H1 (cell line): ENCODE measurements at regions not wholly inside any gene's neighbourhood (a gene's known extent, or its start where the extent isn't known, plus 50 kb on each side); places are given as distances from the start of the nearest gene placed in this dataset.

Source experiments
- CTCF ChIA-PET: fragments of 300-600 bp; sonication (Branson Sonifier 250); formaldehyde crosslinking; loops from one replicate; lab custom pipeline; 2021; ENCODE audit not compliant: partially characterized antibody; lab: Charles Lee
- POLR2A ChIA-PET: fragments of 300-600 bp; sonication (Branson Sonifier 250); formaldehyde crosslinking; loops from one replicate; lab custom pipeline; 2021; ENCODE audit warnings: inconsistent platforms; ENCODE audit not compliant: partially characterized antibody; lab: Charles Lee
- DNase-seq, 2 experiments: peaks; one replicate each; pipeline versions ENCODE4 v3.0.0 to v3.0.0-alpha.2; 2010 to 2022; ENCODE audit warnings: low spot score in 2 of 2, low read depth in 1 of 2, mixed read lengths in 1 of 2
- FAIRE-seq: peaks from 2 replicates; lab custom pipeline; 2011; peaks lifted over from hg19 to GRCh38; lab: Jason Lieb, UNC
- H2AFZ ChIP-seq: 2 replicates; pipeline ENCODE4 v1.8.1; 2012; ENCODE audit warnings: low read length, inconsistent platforms
- H2AK5ac ChIP-seq: 2 replicates; pipeline ENCODE4 v1.6.1; 2013; ENCODE audit warnings: low read depth, low read length
- H2BK120ac ChIP-seq: replicated peaks from 2 replicates; pipeline ENCODE3; 2013; ENCODE audit warnings: low read depth, low read length, inconsistent platforms
- H2BK12ac ChIP-seq: 2 replicates; pipeline ENCODE4 v1.6.1; 2013; ENCODE audit warnings: low read depth, low read length
- H2BK15ac ChIP-seq: 2 replicates; pipeline ENCODE4 v1.6.1; 2013; ENCODE audit warnings: low read length
- H2BK20ac ChIP-seq: 2 replicates; pipeline ENCODE4 v1.6.1; 2013; ENCODE audit warnings: low read length
- H2BK5ac ChIP-seq: 2 replicates; pipeline ENCODE4 v1.6.1; 2013; ENCODE audit warnings: low read depth, low read length
- H3K14ac ChIP-seq: 2 replicates; pipeline ENCODE4 v1.6.1; 2013; ENCODE audit warnings: inconsistent platforms; ENCODE audit not compliant: insufficient read length
- H3K18ac ChIP-seq: 2 replicates; pipeline ENCODE4 v1.6.1; 2013; ENCODE audit warnings: low read length; ENCODE audit errors: extremely low read depth
- H3K23ac ChIP-seq: 2 replicates; pipeline ENCODE4 v1.6.1; 2013; ENCODE audit warnings: inconsistent platforms; ENCODE audit not compliant: insufficient read length
- H3K23me2 ChIP-seq: 2 replicates; pipeline ENCODE4 v1.6.1; 2013; ENCODE audit warnings: low read depth, low read length
- H3K27ac ChIP-seq: 2 replicates; pipeline ENCODE4 v1.6.1; 2011; ENCODE audit warnings: low read depth, low read length, inconsistent platforms
- H3K27me3 ChIP-seq, 4 experiments: replicated peaks in 1 of 4; 1 replicate in 1 of 4; 2 replicates in 3 of 4; pipeline versions ENCODE4 v1.6.1 to v1.8.1; 2011 to 2013; ENCODE audit warnings: low read length in 3 of 4, mild to moderate bottlenecking in 3 of 4, inconsistent platforms in 2 of 4, mixed read lengths in 2 of 4, moderate library complexity in 1 of 4; ENCODE audit not compliant: control insufficient read depth in 3 of 4, insufficient read depth in 3 of 4; ENCODE audit errors: extremely low read depth in 1 of 4
- H3K36me3 ChIP-seq, 4 experiments: 2 replicates each; pipeline versions ENCODE4 v1.6.1 to v1.8.1; 2011 to 2013; ENCODE audit warnings: mild to moderate bottlenecking in 4 of 4, low read length in 3 of 4, moderate library complexity in 2 of 4, control low read depth in 1 of 4, inconsistent platforms in 1 of 4; ENCODE audit not compliant: insufficient read depth in 4 of 4, control insufficient read depth in 2 of 4
- H3K4ac ChIP-seq: replicated peaks from 2 replicates; pipeline ENCODE3; 2013; ENCODE audit warnings: low read length, low read depth, mixed read lengths, inconsistent platforms; ENCODE audit not compliant: insufficient read length
- H3K4me1 ChIP-seq, 4 experiments: replicated peaks in 1 of 4; 1 replicate in 1 of 4; 2 replicates in 3 of 4; pipeline versions ENCODE4 v1.6.1 to v1.8.1; 2011 to 2013; ENCODE audit warnings: low read length in 3 of 4, inconsistent platforms in 2 of 4, mixed read lengths in 1 of 4; ENCODE audit not compliant: insufficient read depth in 4 of 4, control insufficient read depth in 3 of 4
- H3K4me2 ChIP-seq, 2 experiments: 2 replicates each; pipeline versions ENCODE4 v1.6.1 to v1.8.1; 2011 to 2013; ENCODE audit warnings: low read depth in 2 of 2, low read length in 2 of 2, control low read depth in 1 of 2, inconsistent platforms in 1 of 2, mild to moderate bottlenecking in 1 of 2; ENCODE audit not compliant: insufficient read depth in 1 of 2
- H3K4me3 ChIP-seq, 4 experiments: fragments of 200-600, 300-600 bp in 1 of 4; sonication (generic), shearing (Covaris generic), sonication (Bioruptor Twin) in 1 of 4; 2 replicates each; pipeline versions ENCODE4 v1.5.1 to v1.8.1; 2011 to 2016; ENCODE audit warnings: low read length in 4 of 4, low read depth in 3 of 4, control low read depth in 2 of 4, inconsistent platforms in 2 of 4, mild to moderate bottlenecking in 2 of 4, mixed read lengths in 1 of 4, moderate library complexity in 1 of 4; ENCODE audit not compliant: insufficient read depth in 2 of 4; ENCODE audit errors: extremely low read depth in 1 of 4
- H3K56ac ChIP-seq: replicated peaks from 2 replicates; pipeline ENCODE3; 2013; ENCODE audit warnings: low read depth, mild to moderate bottlenecking, mixed read lengths, low read length, inconsistent platforms; ENCODE audit not compliant: insufficient read length
- H3K79me1 ChIP-seq: 2 replicates; pipeline ENCODE4 v1.6.1; 2013; ENCODE audit warnings: low read depth, low read length, control low read depth
- H3K79me2 ChIP-seq, 2 experiments: 2 replicates each; pipeline versions ENCODE4 v1.6.1 to v1.8.1; 2012 to 2013; ENCODE audit warnings: low read length in 2 of 2, mild to moderate bottlenecking in 2 of 2, inconsistent platforms in 1 of 2; ENCODE audit not compliant: insufficient read depth in 2 of 2, control insufficient read depth in 1 of 2
- H3K9ac ChIP-seq, 4 experiments: replicated peaks in 1 of 4; 1 replicate in 1 of 4; 2 replicates in 3 of 4; pipeline versions ENCODE4 v1.6.1 to v1.8.1; 2011 to 2013; ENCODE audit warnings: low read depth in 3 of 4, low read length in 3 of 4, control low read depth in 2 of 4, mild to moderate bottlenecking in 2 of 4, moderate library complexity in 2 of 4, inconsistent platforms in 1 of 4; ENCODE audit errors: extremely low read depth in 1 of 4
- H3K9me3 ChIP-seq, 2 experiments: 2 replicates each; pipeline versions ENCODE4 v1.6.1 to v1.8.1; 2012 to 2013; ENCODE audit warnings: mild to moderate bottlenecking in 2 of 2, moderate library complexity in 2 of 2, control low read depth in 1 of 2, inconsistent platforms in 1 of 2, low read depth in 1 of 2, low read length in 1 of 2, mixed read lengths in 1 of 2; ENCODE audit not compliant: insufficient read depth in 2 of 2
- H4K20me1 ChIP-seq, 2 experiments: replicated peaks in 1 of 2; 2 replicates each; pipeline versions ENCODE3 to v1.8.1; 2011 to 2013; ENCODE audit warnings: inconsistent platforms in 2 of 2, low read length in 2 of 2, mild to moderate bottlenecking in 1 of 2; ENCODE audit not compliant: insufficient read depth in 2 of 2, control insufficient read depth in 1 of 2
- H4K5ac ChIP-seq: 2 replicates; pipeline ENCODE4 v1.6.1; 2013; ENCODE audit warnings: low read length, low read depth, mixed read lengths, inconsistent platforms; ENCODE audit not compliant: insufficient read length
- H4K8ac ChIP-seq: 2 replicates; pipeline ENCODE4 v1.8.0; 2013; ENCODE audit warnings: mild to moderate bottlenecking, moderate library complexity, low read length, inconsistent platforms; ENCODE audit not compliant: insufficient read depth; ENCODE audit errors: extremely low read depth
- H4K91ac ChIP-seq: replicated peaks from 2 replicates; pipeline ENCODE3; 2013; ENCODE audit warnings: low read length, mixed read lengths, inconsistent platforms; ENCODE audit not compliant: insufficient read length
- KDM5A ChIP-seq: fragments of 200-600 bp; IDR thresholded peaks from 2 replicates; pipeline ENCODE4 v1.7.1; 2012; ENCODE audit warnings: mild to moderate bottlenecking, low read length, inconsistent platforms, mixed read lengths
- ZNF274 ChIP-seq: IDR thresholded peaks from 2 replicates; pipeline ENCODE4 v1.7.0; 2012; ENCODE audit warnings: low read length, borderline replicate concordance; ENCODE audit errors: extremely low read depth
- WGBS, 2 experiments: shearing (Covaris generic) in 1 of 2; methylation state at CpG; one replicate each; pipeline versions ENCODE4 v1.1.6 to v1.1.7; 2013 to 2015; ENCODE audit warnings: low lambda C conversion rate in 2 of 2, mixed read lengths in 2 of 2, inconsistent platforms in 1 of 2, low coverage in 1 of 2, missing lambda C conversion rate in 1 of 2; ENCODE audit not compliant: insufficient replicate concordance in 2 of 2, insufficient coverage in 1 of 2, insufficient read length in 1 of 2; ENCODE audit errors: extremely low coverage in 1 of 2, missing lambda C conversion rate in 1 of 2; 5-methylcytosine and 5-hydroxymethylcytosine counted together

DNA sequence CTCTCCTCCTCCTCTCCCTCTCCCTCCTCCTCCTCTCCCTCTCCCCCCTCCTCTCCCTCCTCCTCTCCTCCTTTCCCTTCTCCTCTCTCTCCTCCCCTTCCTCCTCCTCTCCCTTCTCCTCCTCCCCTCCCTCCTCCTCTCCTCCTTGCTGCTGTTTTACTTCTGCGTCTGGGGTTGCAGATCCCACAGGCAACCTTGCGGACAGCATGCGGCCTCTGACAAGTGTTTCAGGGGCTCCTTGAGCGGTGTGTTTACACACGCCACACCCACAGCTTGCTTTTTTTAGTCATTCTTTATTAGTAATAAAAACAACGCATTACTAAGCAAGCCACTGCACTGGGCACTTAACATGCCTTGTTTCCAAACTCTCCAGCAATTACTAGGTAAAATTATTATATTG, 81.9 kb downstream of the TFAP2C start:
- WGBS, 2 experiments: 66% methylated on average over 6 of the region's 6 CpGs; no CpG with 5 or more reads in 1 of the 2 experiments
- no peaks in the 10 kb centered on the region for H4K20me1 ChIP-seq
- no peaks in the 10 kb centered on the region for H3K79me1 ChIP-seq
- no peak overlapping the region for H3K14ac ChIP-seq
- H3K4me2 ChIP-seq: no peak overlapping the region
- no peaks in the 10 kb centered on the region; the same call in 1 of the 2 replicates for H3K23me2 ChIP-seq
- no peak overlapping the region for H3K27ac ChIP-seq
- FAIRE-seq (no peak), DNase-seq (no peak)
- peak overlapping the region; percentile 55; the same call in 1 of the 2 replicates for H2BK12ac ChIP-seq
- H4K5ac ChIP-seq: no peak overlapping the region
- H2AFZ ChIP-seq: no peak overlapping the region
- H2AK5ac ChIP-seq: peak overlapping the region; percentile 20; the same call in 1 of the 2 replicates
- no peak overlapping the region for H2BK5ac ChIP-seq
- 0 out of 2 replicates have a peak overlapping the region, but pooled peaks have one; percentile 49 for H2BK20ac ChIP-seq
- H2BK120ac ChIP-seq: no peak overlapping the region
- no peak overlapping the region for H3K56ac ChIP-seq
- TF ChIP-seq ZNF274: no peak
- no peak for TF ChIP-seq KDM5A
- no peaks in the 10 kb centered on the region; a peak in 3 of 7 replicates for H3K27me3 ChIP-seq
- POLR2A ChIA-PET: interaction anchor here (0.7 to 1.4 kb wide), 4 partner anchors 8 to 137 kb away, joined by 3 to 4 read pairs (median 3); no protein-coding TSS in a partner anchor
- no peak overlapping the region for H3K18ac ChIP-seq
- H4K91ac ChIP-seq: peak overlapping the region; percentile 72
- CTCF ChIA-PET: interaction anchor here (1.1 kb wide), 1 partner anchor 21 kb away, joined by 3 read pairs; no protein-coding TSS in a partner anchor
- H3K36me3 ChIP-seq: no peaks in the 10 kb centered on the region
- no peak overlapping the region for H3K23ac ChIP-seq
- no peaks in the 10 kb centered on the region; a peak in 1 of 4 replicates for H3K9me3 ChIP-seq
- no peak overlapping the region for H3K4me3 ChIP-seq
- H2BK15ac ChIP-seq: no peak overlapping the region; the same call in 1 of the 2 replicates
- no peak overlapping the region for H3K9ac ChIP-seq
- H4K8ac ChIP-seq: no peak overlapping the region
- H3K4me1 ChIP-seq: peaks cover 0 to 14% (median 5%) of the 10 kb centered on the region in 4 experiments; a peak in 6 of 7 replicates
- no peak overlapping the region for H3K4ac ChIP-seq
- no peaks in the 10 kb centered on the region for H3K79me2 ChIP-seq
